HG03432 (cell line): ENCODE measurements at regions not wholly inside any gene's neighbourhood (a gene's known extent, or its start where the extent isn't known, plus 50 kb on each side); places are given as distances from the start of the nearest gene placed in this dataset.
A peak's percentile ranks its signal among the peaks of the same experiment; 100 is the strongest.

ENCODE experiments used
- ATAC-seq: cut with Tn5 transposase; IDR thresholded peaks from one replicate; pipeline ENCODE4 v1.9.1; 2021; ENCODE audit warnings: mild to moderate bottlenecking, moderate library complexity; ENCODE audit not compliant: unreplicated experiment

DNA sequence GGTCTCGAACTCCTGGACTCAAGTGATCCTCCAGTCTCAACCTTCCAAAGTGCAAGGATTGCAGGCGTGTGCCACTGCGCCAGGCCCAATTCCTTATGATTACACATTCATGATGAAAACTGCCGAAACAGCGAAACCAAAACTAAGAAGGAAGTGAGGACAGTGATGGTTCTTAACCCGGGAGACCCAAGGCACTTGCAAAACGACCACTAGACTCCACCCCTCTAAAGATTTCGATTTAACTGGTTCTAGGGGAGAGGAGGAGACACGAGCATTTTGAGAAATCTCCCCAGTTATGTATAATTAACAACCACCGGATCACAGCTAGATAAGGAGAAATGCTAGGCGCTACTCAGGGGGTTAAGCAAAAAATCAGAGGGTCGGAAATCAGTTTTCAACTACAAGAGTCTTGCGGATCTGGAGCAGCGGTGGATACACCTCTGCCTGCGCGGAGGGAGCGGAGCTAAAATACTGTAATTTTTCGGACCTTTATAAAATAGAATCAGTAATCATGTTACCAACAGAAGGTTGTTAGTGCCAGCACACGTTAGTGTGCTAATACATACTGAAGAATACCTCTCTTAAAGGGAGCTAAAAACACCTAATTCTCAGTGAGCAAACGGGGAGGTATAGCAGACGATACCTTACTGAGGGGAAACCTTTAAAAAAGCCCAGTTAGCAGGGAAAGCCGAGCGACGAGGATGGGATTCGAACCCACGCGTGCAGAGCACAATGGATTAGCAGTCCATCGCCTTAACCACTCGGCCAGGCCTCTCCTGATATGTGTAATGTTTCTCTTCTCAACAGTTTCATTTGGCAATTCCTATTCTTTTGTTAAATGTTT is 60.0 kb upstream of the BTN3A2 start:
- peak; percentile 51 for ATAC-seq

DNA sequence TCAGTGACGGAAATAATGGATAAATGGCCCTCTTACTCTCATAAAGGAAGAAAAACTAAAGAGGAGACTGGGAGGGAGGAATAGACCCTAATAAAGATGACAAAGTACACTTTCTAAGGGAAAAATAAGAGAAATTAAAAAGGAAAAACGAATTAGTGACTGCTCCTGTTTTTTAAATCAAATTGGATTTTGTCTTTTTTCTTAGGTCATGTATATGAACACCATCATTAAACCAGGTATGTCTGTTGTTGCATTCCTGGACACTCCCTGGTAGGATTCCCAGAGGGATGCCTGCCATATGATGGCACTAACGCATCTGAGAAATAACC is 59.4 kb upstream of the BTN3A2 start:
- ATAC-seq: no peak

DNA sequence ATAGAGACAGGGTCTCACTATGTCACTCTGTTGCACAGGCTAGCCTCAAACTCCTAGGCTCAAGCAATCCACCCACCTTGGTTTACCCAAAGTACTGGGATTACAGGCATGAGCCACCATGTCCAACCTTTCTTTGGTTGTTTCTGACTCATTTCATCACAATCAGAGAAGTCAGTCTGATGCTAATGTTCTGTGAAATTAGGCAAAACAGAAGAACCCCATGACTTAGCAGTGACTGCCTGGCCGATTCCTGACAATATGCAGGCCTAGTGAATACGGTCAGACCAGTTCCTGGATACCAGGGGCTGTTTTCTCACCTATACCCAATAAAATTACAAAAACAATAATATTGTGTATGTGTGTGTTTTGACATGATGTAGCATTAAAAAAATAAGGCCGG is 58.8 kb upstream of the BTN3A2 start:
- ATAC-seq: no peak

DNA sequence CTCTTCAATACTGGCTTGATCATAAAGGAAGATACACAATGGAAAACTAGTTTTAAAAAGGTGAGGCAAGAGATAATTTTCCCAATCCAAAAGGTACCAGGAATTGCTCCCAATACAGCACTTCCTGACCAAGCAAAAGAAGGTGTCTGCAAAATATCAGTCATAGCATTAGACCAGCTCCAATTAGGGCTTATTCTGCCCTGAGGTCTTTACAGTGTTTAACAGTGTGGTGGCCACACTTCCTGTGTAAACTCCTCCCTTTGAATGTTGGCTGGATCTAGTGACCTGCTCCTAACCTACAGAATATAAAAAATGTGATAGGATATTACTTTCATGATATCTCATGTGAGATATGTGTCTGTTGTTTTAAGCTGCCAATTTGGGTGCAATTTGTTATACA is 57.1 kb upstream of the BTN3A2 start:
- ATAC-seq: no peak

DNA sequence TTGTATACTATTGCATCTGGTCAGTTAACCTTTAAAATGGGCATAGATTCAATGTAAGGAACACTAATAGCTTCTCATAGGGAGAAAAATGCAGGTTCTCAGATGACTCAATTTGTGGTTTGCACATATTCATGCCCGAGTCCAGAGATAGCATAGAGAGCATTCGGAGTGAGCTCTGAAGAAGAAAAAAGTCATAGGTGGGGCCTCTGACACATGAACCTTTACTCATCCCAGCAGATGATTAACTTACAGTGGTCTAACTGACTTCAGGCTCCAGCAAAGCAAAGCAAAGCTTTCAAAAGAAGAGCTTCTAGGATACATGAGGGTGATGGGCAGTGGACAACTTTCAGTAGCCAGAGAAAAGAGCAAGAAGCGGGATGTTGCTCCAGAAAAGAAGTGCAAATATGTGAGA is 55.3 kb upstream of the BTN3A2 start:
- peak; percentile 36 for ATAC-seq

DNA sequence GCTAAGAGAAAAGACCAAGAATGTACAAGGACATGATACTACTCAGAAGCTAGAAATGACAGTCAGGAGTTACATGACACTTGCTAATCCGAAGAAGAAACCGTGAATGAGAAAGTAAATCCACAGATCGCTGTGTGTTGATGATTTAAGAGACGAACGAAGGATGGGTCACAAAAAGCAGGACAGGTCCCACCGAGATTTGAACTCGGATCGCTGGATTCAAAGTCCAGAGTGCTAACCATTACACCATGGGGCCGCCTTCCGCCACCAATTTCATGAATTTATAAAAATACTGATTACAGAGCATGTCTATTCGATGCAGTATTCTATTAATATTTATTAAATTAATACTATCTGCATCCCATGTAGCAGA is 54.0 kb upstream of the BTN3A2 start:
- ATAC-seq: no peak

DNA sequence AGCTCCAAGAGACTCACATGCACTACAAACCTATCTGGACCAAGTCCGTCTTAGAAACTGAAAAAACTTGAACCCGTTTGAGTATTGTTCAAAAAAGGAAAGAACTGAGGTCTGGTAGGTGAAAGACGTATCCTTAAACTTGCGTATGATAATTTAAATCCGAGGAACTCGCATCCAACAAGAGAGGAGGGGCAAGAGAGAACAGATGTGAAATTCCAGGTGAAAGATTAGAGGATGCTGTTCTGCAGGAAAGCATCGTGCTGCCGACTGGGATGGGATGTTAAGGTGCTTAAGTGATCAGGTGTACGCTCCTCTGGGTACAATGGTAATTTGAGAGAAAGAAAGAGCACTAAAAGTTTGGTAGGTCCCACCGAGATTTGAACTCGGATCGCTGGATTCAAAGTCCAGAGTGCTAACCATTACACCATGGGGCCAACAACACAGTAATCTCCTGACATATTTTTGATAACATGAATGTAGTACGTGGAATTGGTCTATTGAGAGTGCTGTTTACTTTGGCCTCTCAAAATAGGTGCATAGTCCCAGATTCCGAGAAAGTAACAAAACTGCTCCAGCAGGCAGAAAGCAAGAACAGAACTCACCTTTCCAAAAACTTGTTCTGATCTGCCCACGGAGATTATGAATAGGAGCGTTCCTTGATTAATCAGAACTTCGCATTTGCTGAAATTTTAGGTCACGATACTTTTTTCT is 53.5 kb upstream of the BTN3A2 start:
- ATAC-seq: peak; percentile 30

DNA sequence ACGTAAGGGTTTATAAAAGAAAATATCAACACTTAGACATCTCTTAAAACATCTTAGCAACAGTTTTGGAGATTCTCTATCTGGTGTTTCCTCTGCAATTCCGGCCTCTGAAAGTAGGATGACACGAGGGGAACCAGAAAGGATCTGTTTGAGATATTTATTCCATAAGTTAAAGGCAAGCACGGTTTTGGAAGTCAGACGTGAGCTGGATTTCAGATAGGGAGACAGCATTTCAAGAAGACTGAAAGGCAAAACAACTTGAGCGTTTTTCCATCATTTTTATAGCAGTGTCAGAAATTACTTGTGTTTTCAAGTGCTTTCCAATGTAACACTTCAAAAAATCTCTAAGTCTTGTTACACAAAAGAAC is 52.9 kb upstream of the BTN3A2 start:
- no peak for ATAC-seq

DNA sequence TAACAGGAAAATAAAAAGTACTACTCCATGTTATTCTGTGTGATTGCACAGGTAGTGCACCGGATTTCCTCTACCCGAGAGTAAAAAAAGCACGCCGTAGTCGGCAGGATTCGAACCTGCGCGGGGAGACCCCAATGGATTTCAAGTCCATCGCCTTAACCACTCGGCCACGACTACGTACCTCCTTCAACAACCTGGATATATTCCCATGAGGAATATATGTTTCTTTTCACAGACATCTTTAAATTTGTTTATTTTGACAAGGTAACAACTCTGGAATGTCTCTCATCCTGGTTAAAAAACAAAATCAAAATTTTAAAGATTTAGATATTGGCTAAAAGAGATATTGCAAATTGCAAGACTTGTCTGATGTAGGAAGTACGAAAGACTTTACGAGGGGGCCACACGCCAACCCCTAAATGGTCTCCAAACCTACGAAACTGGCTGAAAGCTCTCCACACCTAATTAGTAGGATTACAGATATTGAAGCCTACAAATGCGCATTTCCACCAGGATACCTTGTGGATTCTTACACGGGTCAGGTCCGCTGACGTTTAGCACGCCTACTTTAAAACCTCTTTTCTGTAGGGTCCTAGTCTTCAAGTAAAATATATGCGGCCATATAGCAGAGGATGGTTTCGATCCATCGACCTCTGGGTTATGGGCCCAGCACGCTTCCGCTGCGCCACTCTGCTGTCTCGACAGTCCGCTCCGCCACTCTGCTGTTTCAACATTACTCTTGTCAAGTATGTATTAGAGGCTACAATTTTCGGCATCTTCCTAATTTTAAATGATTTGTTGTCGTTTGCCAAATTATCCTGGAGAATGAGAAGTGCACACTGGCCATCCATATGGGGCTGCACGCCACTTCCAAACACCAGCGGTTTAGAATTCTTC is 52.2 kb upstream of the BTN3A2 start:
- ATAC-seq: peak; percentile 43
